Activated B cell treated with CpG ODN at 0.5 μM for 24 hours (primary cell): ENCODE measurements at regions not wholly inside any gene's neighbourhood (a gene's known extent, or its start where the extent isn't known, plus 50 kb on each side); places are given as distances from the start of the nearest gene placed in this dataset.
"Not testable (repeated sequence)": the region's sequence is repeated elsewhere in the genome, so short reads cannot be mapped to it uniquely, and the experiment has no call there.

Experiments used
- ATAC-seq: fragments of 200-7000 bp; cut with Tn5 transposase; one replicate; pipeline ENCODE4 v1.10.0; 2021; ENCODE audit warnings: low read depth, mild to moderate bottlenecking, moderate library complexity
- CTCF ChIA-PET: fragments of 350-600 bp; sonication (Branson Sonifier 250); formaldehyde crosslinking; loops from one replicate; lab custom pipeline; 2021; ENCODE audit warnings: antibody characterized with exemption; lab: Charles Lee
- POLR2A ChIA-PET: fragments of 350-600 bp; sonication (Branson Sonifier 250); formaldehyde crosslinking; loops from one replicate; lab custom pipeline; 2021; ENCODE audit warnings: antibody characterized with exemption; lab: Charles Lee
- DNase-seq: peaks from one replicate; pipeline ENCODE4 v3.0.0; 2022
- H3K27ac Mint-ChIP-seq: one replicate; pipeline ENCODE4 v1.8.0; 2020; ENCODE audit warnings: mixed read lengths
- H3K27me3 Mint-ChIP-seq: one replicate; pipeline ENCODE4 v1.8.0; 2021; ENCODE audit warnings: mixed read lengths
- H3K36me3 Mint-ChIP-seq: one replicate; pipeline ENCODE4 v1.8.0; 2021; ENCODE audit warnings: low read depth, mixed read lengths
- H3K4me1 Mint-ChIP-seq: one replicate; pipeline ENCODE4 v1.8.0; 2021; ENCODE audit warnings: mixed read lengths
- H3K4me3 Mint-ChIP-seq: one replicate; pipeline ENCODE4 v1.8.0; 2020; ENCODE audit warnings: mild to moderate bottlenecking, mixed read lengths
- H3K9me3 Mint-ChIP-seq: one replicate; pipeline ENCODE4 v1.8.0; 2020; ENCODE audit warnings: mixed read lengths
- intact Hi-C: fragments of 100-400 bp; cut with micrococcal nuclease; formaldehyde crosslinking; loops from one replicate; pipeline ENCODE4 v1.15.1; 2024
- TF ChIP-seq, protein P1 (sequence below): fragments of 200-600 bp; IDR thresholded peaks from one replicate; pipeline ENCODE4 v1.8.0; 2022; ENCODE audit warnings: antibody characterized with exemption, mild to moderate bottlenecking

DNA sequence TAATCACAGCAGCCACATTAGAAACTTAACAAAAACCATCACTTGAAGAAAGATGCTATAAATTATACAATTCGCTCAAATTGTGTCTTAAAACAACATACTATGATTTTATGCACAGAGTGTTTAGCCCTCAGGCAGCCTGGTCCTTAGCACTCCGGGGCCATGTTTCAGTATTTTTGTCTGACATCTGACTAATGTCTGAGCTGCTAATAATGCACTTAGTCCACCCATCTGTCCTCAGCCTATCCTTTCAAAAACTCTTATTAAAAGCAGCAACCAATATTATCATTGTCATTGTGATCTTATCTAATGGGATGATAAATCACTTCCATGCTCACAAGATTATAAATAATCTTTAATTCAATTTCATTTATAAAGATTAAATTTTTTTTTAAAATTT, 602.7 kb upstream of the FOXG1 start:
- ChIA-PET POLR2A (no interaction called here), CTCF (no interaction called here)
- H3K9me3 Mint-ChIP-seq = peaks cover 7% of the 10 kb centered on the region
- H3K4me3 Mint-ChIP-seq = no peak overlapping the region
- intact Hi-C loops = no loop called here
- ATAC-seq (no peak), DNase-seq (no peak)
- no peaks in the 10 kb centered on the region for H3K36me3 Mint-ChIP-seq
- no peaks in the 10 kb centered on the region for H3K4me1 Mint-ChIP-seq
- H3K27me3 Mint-ChIP-seq = no peaks in the 10 kb centered on the region
- TF ChIP-seq, protein P1, sequence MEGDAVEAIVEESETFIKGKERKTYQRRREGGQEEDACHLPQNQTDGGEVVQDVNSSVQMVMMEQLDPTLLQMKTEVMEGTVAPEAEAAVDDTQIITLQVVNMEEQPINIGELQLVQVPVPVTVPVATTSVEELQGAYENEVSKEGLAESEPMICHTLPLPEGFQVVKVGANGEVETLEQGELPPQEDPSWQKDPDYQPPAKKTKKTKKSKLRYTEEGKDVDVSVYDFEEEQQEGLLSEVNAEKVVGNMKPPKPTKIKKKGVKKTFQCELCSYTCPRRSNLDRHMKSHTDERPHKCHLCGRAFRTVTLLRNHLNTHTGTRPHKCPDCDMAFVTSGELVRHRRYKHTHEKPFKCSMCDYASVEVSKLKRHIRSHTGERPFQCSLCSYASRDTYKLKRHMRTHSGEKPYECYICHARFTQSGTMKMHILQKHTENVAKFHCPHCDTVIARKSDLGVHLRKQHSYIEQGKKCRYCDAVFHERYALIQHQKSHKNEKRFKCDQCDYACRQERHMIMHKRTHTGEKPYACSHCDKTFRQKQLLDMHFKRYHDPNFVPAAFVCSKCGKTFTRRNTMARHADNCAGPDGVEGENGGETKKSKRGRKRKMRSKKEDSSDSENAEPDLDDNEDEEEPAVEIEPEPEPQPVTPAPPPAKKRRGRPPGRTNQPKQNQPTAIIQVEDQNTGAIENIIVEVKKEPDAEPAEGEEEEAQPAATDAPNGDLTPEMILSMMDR = no peak
- no peak overlapping the region for H3K27ac Mint-ChIP-seq

DNA sequence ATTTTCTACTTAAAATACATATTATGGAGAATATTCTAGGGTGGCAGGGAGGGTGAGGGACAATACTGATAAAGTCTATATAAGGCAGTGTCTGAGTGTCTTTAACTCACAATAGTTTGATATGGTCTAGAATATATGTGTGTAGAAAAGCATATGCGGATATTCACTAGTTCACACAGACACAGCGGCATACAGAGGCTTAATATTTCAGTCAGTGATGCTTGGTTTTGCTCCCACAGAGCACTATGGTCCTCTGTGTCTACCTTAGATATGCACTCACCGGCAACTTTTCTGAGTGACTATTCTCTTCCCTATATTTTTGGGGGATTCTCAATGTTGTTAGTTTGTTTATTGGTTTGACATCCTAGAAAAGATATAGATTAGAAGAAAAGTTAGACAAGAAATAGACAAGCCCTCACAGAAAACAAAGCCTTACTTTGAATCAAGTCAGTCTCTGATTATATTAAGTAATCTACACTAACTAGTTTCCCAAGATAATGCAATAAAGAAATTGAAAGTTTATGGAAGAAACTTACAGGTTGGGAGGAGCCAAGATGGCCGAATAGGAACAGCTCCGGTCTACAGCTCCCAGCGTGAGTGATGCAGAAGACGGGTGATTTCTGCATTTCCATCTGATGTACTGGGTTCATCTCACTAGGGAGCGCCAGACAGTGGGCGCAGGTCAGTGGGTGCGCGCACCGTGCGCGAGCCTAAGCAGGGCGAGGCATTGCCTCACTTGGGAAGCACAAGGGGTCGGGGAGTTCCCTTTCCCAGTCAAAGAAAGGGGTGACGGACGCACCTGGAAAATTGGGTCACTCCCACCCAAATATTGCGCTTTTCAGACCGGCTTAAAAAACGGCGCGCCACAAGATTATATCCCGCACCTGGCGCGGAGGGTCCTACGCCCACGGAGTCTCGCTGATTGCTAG, 578.4 kb upstream of the FOXG1 start:
- H3K27me3 Mint-ChIP-seq, CTCF ChIA-PET, intact Hi-C loops, POLR2A ChIA-PET, H3K36me3 Mint-ChIP-seq, ATAC-seq, H3K9me3 Mint-ChIP-seq, H3K27ac Mint-ChIP-seq, H3K4me1 Mint-ChIP-seq, H3K4me3 Mint-ChIP-seq, DNase-seq: not testable (repeated sequence)

DNA sequence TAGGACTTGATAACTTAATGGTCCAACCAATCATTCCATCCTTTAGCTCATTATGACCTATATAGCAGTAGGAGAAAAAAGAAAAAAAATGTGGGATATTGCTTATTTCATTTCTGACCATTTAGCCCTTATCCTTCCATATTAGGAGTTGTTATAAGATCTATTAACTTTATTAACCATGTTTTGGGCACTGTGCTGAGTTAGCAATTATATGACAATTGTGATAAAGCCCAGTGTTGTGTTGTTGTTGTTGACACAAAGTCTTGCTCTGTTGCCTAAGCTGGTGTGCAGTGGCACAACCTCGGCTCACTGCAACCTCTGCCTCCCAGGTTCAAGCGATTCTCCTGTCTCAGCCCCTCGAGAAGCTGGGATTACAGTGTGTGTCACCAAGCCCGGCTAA, 569.7 kb upstream of the FOXG1 start:
- TF ChIP-seq, protein P1 = no peak
- no peaks in the 10 kb centered on the region for H3K9me3 Mint-ChIP-seq
- H3K4me3 Mint-ChIP-seq = no peak overlapping the region
- no peaks in the 10 kb centered on the region for H3K27me3 Mint-ChIP-seq
- DNase-seq (no peak), ATAC-seq (no peak)
- H3K4me1 Mint-ChIP-seq = no peaks in the 10 kb centered on the region
- no peak overlapping the region for H3K27ac Mint-ChIP-seq
- ChIA-PET POLR2A (no interaction called here), CTCF (no interaction called here)
- no peaks in the 10 kb centered on the region for H3K36me3 Mint-ChIP-seq
- intact Hi-C loops = no loop called here

- Mint-ChIP-seq H3K27me3 (no peaks in the 10 kb centered on the region), H3K9me3 (peaks cover 1% of the 10 kb centered on the region), H3K27ac (no peak overlapping the region), H3K4me1 (no peaks in the 10 kb centered on the region), H3K36me3 (no peaks in the 10 kb centered on the region), H3K4me3 (no peak overlapping the region)
- DNase-seq = no peak
- TF ChIP-seq, protein P1 = no peak
- intact Hi-C loops = no loop called here
- POLR2A ChIA-PET = no interaction called here
- ATAC-seq = no peak
- CTCF ChIA-PET = no interaction called here
These were observed 546.2 kb upstream of the FOXG1 start for GRCh38 chr14:28220391-28220790.

DNA sequence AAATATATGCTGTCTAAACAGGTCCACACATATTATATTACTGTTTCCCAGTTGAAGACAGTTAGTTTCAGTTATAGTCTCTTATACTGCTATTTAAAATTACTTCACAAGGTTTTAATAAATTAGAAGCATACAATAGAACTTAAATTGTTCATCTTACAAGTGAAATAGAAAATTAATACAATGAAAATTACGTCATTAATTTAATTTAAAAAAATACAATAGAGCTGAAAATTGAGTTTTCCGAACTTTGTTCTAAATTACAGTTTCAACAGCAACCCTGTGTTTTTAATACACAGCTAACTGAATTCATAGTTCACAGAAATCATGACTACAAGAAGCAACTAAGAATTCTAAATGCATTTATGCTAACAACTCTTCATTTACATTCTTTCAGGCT, 525.7 kb upstream of the FOXG1 start:
- H3K4me1 Mint-ChIP-seq = no peaks in the 10 kb centered on the region
- H3K27me3 Mint-ChIP-seq = no peaks in the 10 kb centered on the region
- ChIA-PET CTCF (no interaction called here), POLR2A (no interaction called here)
- no peaks in the 10 kb centered on the region for H3K36me3 Mint-ChIP-seq
- intact Hi-C loops = no loop called here
- ATAC-seq (no peak), DNase-seq (no peak)
- H3K27ac Mint-ChIP-seq = no peak overlapping the region
- TF ChIP-seq, protein P1 = no peak
- no peak overlapping the region for H3K4me3 Mint-ChIP-seq
- H3K9me3 Mint-ChIP-seq = peaks cover 12% of the 10 kb centered on the region
